ENCODE measurements at regions not wholly inside any gene's neighbourhood (a gene's known extent, or its start where the extent isn't known, plus 50 kb on each side); places are given as distances from the start of the nearest gene placed in this dataset.

DNA sequence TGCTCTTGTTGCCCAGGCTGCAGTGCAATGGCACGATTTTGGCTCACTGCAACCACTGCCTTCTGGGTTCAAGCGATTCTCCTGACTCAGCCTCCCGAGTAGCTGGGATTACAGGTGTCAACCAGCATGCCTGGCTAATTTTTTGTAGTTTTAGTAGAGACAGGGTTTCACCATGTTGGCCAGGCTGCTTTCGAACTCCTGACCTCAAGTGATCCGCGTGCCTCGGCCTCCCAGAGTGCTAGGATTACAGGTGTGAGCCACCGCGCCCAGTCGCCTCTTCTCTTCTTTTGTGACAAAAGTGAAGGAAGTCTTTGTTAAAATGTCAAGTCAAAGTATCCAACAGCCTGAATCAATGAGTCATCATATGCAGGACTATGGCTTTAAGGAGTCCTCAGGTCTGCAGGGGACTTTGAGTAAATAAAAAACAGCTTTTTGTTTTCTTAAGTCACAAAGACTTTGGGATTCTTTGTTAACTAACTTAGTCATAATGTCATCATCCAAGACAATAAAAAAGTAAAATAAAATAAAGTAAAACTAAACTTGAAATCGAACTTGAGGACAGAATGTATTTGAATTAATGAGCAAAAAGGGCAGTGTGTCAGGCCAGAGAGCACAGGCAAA is 1153.2 kb downstream of the SUCLG1 start:
- TF ChIP-seq, protein P1, sequence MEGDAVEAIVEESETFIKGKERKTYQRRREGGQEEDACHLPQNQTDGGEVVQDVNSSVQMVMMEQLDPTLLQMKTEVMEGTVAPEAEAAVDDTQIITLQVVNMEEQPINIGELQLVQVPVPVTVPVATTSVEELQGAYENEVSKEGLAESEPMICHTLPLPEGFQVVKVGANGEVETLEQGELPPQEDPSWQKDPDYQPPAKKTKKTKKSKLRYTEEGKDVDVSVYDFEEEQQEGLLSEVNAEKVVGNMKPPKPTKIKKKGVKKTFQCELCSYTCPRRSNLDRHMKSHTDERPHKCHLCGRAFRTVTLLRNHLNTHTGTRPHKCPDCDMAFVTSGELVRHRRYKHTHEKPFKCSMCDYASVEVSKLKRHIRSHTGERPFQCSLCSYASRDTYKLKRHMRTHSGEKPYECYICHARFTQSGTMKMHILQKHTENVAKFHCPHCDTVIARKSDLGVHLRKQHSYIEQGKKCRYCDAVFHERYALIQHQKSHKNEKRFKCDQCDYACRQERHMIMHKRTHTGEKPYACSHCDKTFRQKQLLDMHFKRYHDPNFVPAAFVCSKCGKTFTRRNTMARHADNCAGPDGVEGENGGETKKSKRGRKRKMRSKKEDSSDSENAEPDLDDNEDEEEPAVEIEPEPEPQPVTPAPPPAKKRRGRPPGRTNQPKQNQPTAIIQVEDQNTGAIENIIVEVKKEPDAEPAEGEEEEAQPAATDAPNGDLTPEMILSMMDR (IDR thresholded peaks at IDR 0.05; ENCODE audit: low read length), result no peak
- TF ChIP-seq EZH2 (IDR thresholded peaks at IDR 0.05; ENCODE audit: borderline replicate concordance, low read length), result no peak
